ENCODE measurements at regions not wholly inside any gene's neighbourhood (a gene's known extent, or its start where the extent isn't known, plus 50 kb on each side); places are given as distances from the start of the nearest gene placed in this dataset.
"Not testable (repeated sequence)": the region's sequence is repeated elsewhere in the genome, so short reads cannot be mapped to it uniquely, and the experiment has no call there.

DNA sequence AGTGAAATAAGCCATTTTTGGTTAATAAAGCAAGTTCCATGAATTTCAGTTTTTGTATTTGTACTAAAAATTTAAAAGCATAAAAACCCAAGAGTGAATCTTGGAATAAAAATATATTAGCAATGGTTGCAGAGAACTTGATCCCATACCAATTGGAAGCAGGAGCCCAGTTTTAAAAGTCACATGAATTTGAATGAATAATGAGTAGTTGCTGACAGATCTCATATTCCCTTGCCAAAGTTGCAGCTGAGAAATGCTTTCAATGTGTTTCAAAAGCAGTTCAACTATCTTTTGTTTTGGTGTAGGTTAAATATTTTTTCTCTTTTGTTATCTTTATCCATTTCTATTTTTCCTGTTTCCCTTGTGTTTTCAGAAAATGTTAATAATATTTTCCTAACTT is 818.6 kb downstream of the CDH18 start:
- no peak for DNase-seq

DNA sequence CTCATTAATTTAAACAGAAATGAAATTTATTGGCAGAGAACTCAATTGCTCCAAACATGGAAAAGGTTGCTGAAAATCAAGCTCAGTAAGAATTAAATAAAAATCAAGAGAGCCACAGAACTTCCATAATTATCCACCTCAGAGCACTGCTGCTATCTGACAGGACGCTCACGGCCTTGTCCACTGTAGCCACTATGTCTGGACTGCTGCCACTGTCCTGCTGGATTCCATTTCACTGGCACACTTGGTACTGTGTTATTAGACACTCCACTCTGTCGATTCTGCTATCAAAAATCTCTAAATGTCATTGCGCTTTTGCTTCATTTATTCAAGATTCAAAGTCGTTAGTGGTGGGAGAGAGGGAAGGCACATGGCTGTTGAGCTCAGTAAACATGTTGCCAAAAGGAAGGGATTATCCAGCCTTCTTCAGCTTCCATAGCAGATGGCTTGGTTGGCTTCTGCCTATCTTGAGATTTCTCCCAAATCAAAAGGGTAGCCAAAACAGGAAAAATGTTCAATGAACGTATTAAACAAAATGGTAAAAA is 815.0 kb downstream of the CDH18 start:
- no peak for DNase-seq

DNA sequence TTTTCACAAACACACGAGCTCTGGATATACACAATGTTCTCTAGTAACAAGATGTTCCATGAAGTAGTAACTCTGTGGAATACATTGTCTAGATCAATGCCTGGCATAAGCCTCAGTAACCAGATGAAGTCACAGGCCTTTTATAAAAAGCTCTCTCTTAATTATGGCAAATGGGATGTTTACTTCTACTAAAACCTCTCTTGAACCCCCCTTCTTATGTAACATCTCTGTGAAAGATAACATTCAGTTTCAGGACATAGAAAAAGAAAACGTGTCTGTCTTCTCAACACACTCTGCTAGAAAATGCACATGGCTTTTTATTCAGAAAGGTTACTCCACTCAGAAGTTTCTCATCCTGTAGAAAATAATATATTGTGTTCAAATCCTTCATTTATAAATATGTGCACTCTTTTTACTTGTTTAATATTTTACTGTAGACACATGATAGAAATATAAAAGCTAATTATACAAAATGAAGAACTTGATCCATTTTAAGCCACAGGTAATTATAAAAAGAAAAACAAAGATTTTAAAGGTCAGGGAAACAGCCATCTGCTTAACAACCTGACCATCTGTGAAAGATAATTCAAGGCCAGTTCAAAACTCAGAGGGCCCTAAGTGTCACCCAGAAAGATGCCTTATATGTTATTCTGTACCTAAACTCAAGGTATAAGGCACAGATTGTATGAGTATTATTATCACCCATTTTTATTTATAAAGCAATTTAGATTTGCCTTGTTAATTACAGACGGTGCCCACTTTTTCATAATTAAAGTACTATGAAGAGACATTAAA is 812.0 kb downstream of the CDH18 start:
- DNase-seq: no peak

DNA sequence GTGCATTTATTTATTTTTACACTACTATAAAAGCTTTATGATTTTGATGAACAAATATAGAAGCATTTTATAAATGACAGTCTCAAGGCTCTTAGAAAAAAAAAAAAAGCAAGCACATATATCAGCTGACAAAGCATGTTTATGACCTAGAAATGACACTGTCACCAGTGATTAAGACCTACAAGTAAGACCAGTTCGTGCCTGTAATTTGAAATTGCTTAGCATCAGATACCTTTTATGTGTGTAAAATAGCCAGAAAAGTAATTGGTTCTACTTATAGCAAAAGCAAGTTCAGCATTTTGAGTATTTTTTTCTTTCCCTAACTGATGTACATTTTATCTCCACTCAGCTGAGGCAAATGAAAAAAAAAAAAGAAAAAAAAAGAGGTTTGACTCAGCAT is 808.4 kb downstream of the CDH18 start:
- no peak for DNase-seq

DNA sequence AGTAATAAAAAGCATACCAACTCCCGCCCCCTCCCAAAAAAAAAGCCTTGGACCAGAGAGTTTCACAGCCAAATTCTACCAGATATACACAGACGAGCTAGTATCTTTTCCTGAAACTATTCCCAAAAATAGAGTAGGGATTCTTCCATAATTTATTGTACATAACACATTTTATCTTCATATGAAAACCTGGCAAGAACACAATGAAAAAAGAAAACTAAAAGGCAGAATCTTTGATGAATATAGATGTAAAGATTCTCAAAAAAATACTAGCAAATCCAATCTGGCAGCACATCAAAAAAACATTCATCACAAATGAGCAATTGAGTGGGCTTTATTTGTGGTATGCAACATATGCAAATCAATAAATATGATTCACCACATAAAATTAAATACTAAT is 798.8 kb downstream of the CDH18 start:
- DNase-seq: no peak

DNA sequence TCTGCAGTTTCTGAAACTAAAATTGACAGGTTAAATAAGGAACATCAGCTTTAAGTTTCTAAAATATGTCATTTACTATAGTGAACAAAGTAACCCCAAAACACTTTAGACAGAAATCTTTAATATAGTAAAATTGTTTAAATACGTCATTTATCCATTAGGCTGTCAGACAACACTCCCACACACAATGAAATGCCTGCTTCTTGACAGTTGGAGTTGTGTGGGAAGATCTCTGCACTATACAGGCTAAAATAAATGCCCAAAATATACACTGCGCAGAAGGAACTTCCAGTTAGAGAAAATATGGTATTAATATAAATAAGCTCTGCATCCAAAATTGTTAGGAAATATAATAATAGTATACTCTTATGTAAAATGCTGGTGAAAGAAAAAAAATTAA is 794.4 kb downstream of the CDH18 start:
- no peak for DNase-seq

DNA sequence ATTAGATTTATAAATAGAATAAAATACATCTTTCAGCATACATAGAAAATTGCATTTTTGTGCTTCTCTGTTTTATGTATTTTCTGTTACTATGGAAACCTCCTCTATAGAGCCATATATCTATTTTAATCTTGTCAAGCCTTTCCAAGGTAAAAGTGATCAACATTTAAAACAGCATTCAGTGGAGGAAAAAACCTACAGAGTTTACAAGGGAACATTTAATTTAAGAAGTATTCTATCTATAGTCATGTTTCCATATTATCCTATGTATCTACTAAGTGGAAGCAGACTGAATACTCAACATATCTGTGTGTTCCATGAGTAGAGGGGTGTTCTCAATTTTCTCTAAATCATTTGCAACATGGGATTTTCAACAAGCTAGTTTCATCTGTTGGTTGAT is 791.4 kb downstream of the CDH18 start:
- no peak for DNase-seq

DNA sequence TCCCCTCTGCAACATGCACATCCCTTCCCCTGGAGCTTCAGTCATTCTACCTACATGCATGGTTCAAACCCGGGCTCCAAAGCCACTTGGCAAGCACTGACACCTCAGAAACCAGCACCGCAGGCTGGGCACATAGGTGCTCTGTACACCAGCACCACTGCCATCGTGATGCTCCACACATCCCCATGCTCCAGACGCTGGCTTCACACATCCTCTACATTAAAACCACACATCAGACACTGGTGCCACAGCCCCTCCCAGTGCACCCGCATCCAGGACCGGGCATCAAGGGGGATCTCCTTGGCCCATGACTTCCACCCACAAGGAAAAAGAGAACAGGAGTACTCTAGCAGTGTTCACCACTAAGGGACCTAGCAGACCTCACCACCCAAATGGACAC is 787.7 kb downstream of the CDH18 start:
- DNase-seq: no peak

DNA sequence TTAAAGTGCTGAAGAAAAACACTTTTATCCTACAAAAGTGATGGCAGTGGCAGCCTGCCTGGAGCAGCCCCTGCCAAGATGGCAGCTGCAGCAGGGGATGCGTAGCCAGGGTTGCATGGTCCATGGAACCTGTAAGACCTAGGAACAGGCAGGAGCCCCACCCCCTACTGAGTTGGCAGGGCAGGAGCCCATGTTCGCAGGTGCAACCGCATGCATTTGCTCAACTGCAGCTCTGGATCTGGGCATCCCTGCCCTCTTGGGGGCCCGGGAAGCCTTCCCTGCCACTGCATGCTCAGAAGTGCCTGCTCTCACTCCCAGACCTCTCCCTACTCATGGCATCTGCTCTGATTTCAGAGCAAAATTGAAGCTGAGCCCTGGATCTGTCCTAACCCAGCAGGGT is 779.6 kb downstream of the CDH18 start:
- DNase-seq: no peak

DNA sequence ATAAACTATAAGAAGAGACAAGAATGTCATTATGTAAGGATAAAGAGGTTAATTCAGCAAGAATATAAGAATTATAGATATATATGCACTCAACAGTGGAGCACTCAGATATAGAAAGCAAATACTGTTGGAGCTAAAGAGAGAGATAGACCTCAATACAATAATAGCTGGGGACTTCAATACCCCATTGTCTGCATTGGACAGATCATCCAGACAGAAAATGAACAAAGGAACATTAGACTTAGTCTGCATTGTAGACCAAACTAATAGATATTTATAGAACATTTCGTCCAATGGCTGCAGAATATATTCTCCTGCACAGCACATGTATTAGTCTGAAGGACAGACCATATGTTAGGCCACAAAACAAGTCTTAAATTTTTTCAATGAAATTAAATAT is 777.1 kb downstream of the CDH18 start:
- DNase-seq: no peak

DNA sequence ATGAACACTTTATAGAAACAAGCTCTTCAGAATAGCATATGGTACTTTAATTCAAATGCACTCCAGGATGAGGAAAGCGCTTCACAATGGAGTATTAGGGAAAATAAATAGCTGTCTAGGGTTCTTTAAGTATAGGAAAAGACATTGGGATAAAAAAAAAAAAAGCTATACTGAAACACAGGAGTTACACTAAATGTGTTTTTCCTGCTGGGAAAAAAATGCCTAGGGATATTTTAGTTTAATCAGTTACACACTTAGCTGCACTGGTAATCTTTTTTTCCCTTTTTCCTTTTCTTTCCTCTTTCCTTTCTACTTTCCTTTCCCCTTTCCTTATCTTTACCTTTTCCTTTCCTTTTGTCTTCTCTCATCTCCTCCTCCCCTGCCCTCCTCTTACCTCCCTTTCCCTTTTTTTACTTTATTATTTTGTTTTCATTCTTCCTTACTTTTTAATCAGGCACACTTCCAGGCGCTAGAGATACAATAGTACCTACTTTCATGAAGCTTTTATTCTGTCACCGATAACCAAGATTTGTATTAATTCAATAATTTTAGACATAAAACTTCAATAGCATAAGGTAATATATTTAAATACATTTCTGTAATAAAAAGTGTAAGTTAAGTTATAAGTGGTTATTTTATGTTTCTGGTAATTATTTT is 758.7 kb downstream of the CDH18 start:
- DNase-seq: no peak

DNA sequence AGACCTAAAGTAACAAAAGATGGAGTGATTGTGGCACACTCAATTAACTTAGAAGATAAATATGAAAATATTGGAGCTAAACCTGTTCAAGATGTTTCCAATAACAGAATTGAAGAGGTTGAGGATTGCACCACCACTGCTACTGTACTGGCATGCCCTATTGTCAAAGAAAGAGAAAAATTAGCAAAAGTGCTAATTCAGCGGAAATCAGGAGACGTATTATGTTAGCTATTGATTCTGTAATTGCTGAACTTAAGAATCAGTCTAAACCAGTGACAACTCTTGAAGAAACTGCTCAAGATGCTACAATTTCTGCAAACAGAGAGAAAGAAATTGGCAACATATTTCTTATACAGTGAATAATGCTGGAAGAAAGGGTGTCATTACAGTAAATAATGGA is 754.4 kb downstream of the CDH18 start:
- DNase-seq: no peak

DNA sequence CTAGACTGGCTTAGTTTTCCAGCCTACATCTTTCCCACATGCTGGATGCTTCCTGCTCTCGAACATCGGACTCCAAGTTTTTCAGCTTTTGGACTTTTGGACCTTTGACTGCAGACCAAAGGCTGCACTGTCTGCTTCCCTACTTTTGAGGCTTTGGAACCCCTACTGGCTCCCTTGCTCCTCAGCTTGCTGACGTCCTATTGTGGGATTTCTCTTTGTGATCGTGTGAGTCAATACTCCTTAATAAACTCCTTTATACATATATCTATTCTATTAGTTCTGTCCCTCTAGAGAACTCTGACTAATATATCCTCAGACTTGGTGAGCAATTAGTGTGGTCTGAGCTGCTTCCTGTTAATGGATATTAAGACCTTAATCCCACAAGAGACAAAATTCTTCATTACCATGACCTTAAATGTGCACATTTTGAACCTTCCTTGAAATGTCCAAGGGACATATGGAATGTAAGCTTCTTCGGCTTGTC is 752.9 kb downstream of the CDH18 start:
- DNase-seq: no peak

DNA sequence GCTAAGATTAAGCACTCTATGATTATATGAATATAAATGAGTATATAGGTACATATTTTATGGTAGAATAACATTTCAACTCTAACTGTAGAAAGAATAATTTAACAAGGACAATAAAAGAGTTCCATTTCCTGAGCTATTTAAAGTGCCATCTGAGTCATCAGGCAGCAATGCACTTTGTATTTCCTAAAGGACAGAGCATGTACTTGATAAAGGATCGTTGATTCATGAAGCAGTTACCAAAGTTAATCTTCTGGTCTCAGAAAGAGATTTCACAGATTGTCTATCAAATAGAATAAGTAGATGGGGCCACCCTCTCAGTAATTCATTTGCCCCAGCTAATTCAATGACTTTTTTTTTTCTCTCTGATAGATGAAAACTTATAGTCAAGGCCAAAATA is 747.8 kb downstream of the CDH18 start:
- DNase-seq: no peak

DNA sequence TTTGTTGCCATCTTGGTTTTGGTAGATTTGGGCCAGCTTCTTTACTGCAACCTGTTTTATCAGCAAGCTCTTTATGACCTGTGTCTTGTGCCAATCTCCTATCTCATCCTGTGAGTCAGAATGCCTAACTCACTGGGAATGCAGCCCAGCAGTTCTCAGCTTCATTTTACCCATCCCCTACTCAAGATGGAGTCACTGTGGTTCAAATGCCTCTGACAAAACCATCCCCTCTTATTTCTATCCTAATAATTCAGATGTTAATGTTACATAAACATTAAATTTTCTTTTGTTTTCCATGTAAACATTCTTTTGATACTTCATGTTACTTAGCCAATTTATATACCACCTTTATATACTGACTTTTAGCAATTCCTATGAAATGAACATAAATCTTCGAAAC is 746.3 kb downstream of the CDH18 start:
- DNase-seq: no peak

DNA sequence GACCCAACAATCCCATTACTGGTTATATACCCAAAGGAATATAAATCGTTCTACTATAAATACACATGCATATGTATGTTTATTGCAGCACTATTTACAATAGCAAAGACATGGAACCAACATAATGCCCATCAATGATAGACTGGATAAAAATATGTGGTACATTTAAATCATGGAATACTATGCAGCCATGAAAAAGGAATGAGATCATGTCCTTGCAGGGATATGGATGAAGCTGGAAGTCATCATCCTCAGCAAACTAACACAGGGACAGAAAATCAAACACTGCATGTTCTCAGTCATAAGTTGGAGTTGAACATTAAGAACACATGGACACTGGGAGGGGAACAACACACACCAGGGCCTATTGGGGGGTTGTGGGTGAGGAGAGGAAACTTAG is 741.8 kb downstream of the CDH18 start:
- not testable (repeated sequence) for DNase-seq

DNA sequence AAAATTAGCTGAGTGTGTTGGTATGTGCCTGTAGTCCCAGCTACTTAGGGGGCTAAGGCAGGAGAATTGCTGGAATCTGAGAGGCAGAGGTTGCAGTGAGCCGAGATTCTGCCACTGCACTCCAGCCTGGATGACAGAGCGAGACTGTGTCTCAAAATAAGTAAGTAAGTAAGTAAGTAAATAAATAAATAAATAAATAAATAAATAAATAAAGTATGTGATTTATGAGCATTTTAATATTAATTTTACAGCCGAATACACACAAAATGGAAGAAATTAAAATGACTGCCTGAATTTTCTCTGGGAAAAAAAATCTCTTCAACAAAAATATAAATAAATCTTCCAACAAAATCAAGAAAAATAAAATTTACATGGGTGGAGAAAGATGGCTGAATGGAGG is 740.7 kb downstream of the CDH18 start:
- DNase-seq: no peak

DNA sequence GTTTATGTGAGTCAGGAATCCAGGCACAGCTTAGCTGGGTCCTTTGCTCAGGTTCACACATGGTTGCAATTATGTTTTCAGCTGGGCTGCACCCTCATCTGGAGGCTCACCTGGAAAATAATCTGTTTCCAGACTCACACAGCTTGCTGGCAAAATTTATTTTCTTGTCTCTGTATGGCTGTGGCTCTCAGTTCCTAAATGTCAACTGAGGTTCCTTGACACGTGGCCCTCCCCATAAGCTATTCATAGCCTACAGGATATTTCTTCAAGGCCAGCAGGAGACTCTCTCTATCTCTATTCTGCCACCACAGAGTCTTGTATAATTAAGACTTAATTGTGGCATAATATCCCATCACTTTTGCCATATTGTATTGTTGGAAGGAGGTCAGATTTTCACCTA is 732.0 kb downstream of the CDH18 start:
- no peak for DNase-seq

DNA sequence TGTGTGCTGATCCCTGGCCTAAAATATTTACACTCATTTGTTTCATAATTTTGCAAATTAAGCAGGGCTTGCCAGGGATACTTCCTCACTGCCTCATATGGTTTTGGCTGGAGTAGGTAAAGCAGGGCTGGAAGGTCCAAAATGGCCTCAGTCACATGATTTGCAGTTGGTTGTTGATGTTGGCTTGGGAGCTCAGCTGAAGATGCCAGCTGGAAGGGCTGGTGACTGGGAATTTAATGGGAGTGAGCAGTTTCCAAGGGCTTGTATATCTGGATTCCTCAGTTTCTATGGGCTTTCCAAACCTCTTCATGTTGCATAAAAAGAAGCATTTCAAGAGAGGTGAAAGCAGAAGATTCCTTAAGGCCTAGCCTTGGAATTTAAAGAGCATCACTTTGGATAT is 729.3 kb downstream of the CDH18 start:
- peak; percentile 60 for DNase-seq

DNA sequence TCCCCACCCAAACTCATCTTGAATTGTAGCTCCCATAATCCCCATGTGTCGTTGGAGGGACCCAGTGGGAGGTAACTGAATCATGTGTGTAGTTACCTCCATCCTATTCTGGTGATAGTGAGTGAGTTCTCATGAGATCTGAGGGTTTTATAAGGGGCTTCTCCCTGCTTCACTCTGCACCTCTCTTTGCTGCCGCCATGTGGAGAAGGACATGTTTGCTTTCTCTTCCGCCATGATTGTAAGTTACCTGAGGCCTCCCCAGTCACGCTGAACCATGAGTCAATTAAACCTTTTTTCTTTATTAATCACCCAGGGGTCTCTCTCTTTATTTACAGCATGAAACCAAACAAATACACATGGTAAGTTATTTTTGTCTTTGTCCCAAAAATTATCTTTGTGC is 726.1 kb downstream of the CDH18 start:
- DNase-seq: no peak

DNA sequence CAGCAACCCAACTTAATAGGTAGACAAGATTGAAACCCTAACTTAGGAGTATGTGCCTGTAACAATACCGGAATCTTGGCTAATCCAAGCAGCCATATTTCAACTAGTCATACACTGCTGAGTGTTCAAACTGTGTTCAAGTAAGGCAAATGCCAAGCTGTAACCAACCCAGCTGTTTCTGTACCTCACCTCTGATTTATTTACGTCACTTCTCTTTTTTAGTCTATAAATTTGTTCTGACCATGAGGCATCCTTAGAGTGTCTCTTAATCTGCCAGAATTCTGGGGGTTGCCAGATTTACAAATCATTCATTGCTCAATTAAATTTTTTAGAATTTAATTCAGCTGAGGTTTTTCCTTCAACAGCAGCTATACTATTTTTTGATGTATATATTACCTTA is 723.2 kb downstream of the CDH18 start:
- no peak for DNase-seq

DNA sequence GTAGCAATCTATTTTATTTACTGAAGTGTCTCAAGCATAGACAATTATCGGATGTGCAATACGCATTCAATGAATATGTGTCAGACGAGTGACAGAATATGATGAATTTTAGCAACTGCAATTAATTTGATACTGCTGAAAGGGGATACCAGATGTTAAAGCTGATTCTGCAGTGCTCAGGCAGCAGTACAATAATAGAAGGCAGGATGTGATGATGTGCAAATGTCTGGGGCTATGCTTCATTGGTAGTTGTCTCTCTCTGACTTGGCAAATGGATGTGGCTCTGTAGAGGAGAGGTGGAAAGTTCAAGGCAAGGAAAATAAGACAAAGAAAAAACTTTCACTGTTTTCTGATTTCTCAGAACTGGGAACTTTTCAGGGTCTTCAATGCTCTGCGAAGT is 721.2 kb downstream of the CDH18 start:
- DNase-seq: no peak

DNA sequence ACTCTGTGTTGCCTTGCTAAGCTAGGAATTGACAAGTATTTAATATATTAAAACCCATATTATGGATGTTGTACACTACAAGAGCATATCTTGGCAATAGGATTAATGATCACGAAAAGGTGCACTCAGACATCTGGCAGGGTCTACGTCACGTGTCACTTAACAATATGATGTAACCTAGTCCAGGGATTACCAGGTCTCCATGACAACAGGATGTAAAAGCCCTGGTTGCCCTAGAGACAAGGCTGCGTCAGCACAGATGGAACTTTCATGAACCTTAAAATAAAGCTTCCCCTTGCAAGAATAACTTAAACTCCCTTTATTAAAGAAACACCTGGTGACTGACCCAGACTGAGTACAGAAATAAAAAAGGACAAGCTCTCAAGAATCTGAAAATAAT is 717.8 kb downstream of the CDH18 start:
- DNase-seq: peak; percentile 42

DNA sequence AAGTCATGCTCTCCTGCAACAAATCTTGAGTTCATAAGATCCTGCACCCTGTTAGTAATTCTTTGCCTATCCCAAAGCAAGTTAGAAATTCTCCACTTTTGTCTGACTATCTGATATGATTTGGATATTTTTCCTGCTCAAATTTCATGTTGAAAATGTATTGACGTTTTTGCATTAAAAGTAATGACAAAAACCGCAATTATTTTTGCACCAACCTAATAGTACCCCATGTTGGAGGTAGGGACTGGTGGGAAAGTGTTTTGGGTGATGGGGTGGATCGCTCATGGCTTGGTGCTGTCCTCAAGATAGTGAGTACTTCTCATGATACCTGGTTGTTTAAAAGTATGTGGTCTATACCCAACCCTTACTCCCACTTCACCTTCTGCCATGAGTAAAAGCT is 713.4 kb downstream of the CDH18 start:
- DNase-seq: no peak

Data from femur (tissue), 1 donor.